Natural killer cell treated with Interleukin-12 subunit alpha and Interleukin-12 subunit beta and Interleukin-15 and Interleukin-18, amount 100 ng/mL, for 72 hours (primary cell): ENCODE measurements at regions not wholly inside any gene's neighbourhood (a gene's known extent, or its start where the extent isn't known, plus 50 kb on each side); places are given as distances from the start of the nearest gene placed in this dataset.

Source experiments
- ATAC-seq, 2 donors: fragments of 150-1000 bp; cut with Tn5 transposase in 1 of 2; sonication (Bioruptor Pico), chemical (Tn5 transposase) in 1 of 2; 2 replicates each; pipeline ENCODE4 v1.10.0; 2021
- DNase-seq: peaks from one replicate; pipeline ENCODE4 v3.0.0; 2022; ENCODE audit warnings: low spot score
- H3K27ac Mint-ChIP-seq, 2 donors: 1 replicate in 1 of 2; 2 replicates in 1 of 2; pipeline ENCODE4 v1.8.0; 2022; ENCODE audit warnings: mixed read lengths in 2 of 2, mild to moderate bottlenecking in 1 of 2, moderate library complexity in 1 of 2
- H3K27me3 Mint-ChIP-seq, 2 donors: 1 replicate in 1 of 2; 2 replicates in 1 of 2; pipeline ENCODE4 v1.8.0; 2022; ENCODE audit warnings: mixed read lengths in 2 of 2
- H3K36me3 Mint-ChIP-seq: one replicate; pipeline ENCODE4 v1.8.0; 2022; ENCODE audit warnings: mixed read lengths
- H3K4me1 Mint-ChIP-seq, 2 donors: 1 replicate in 1 of 2; 2 replicates in 1 of 2; pipeline ENCODE4 v1.8.0; 2022; ENCODE audit warnings: low read depth in 2 of 2, mixed read lengths in 2 of 2, mild to moderate bottlenecking in 1 of 2
- H3K4me3 Mint-ChIP-seq: one replicate; pipeline ENCODE4 v1.8.0; 2022; ENCODE audit warnings: mixed read lengths
- H3K9me3 Mint-ChIP-seq: 2 replicates; pipeline ENCODE4 v1.8.0; 2022; ENCODE audit warnings: mixed read lengths

- no peaks in the 10 kb centered on the region for H3K9me3 Mint-ChIP-seq
- H3K4me3 Mint-ChIP-seq = no peak overlapping the region
- DNase-seq = no peak
- no peaks in the 10 kb centered on the region for H3K4me1 Mint-ChIP-seq
- no peaks in the 10 kb centered on the region for H3K36me3 Mint-ChIP-seq
- ATAC-seq = no peak
- peaks cover 36 to 48% of the 10 kb centered on the region in 2 donors for H3K27me3 Mint-ChIP-seq
- no peak overlapping the region for H3K27ac Mint-ChIP-seq
These were observed 64.8 kb downstream of the CDCA7 start for GRCh38 chr2:173419506-173419905.

GRCh38 chr2:173424886-173425285, 70.2 kb downstream of the CDCA7 start:
- Mint-ChIP-seq H3K36me3 (no peaks in the 10 kb centered on the region), H3K9me3 (no peaks in the 10 kb centered on the region), H3K27ac (no peak overlapping the region), H3K27me3 (peaks cover 29 to 38% of the 10 kb centered on the region in 2 donors), H3K4me3 (no peak overlapping the region), H3K4me1 (no peaks in the 10 kb centered on the region)
- no peak for ATAC-seq
- no peak for DNase-seq

GRCh38 chr2:173427887-173428668, 73.4 kb downstream of the CDCA7 start:
- H3K4me1 Mint-ChIP-seq = no peaks in the 10 kb centered on the region
- H3K9me3 Mint-ChIP-seq = no peaks in the 10 kb centered on the region
- no peak overlapping the region for H3K27ac Mint-ChIP-seq
- no peak overlapping the region for H3K4me3 Mint-ChIP-seq
- no peak for DNase-seq
- H3K36me3 Mint-ChIP-seq = no peaks in the 10 kb centered on the region
- peaks cover 19 to 32% of the 10 kb centered on the region in 2 donors for H3K27me3 Mint-ChIP-seq
- no peak for ATAC-seq

- Mint-ChIP-seq H3K36me3 (no peaks in the 10 kb centered on the region), H3K9me3 (no peaks in the 10 kb centered on the region), H3K27me3 (peaks cover 21 to 58% of the 10 kb centered on the region in 2 donors), H3K4me3 (no peak overlapping the region), H3K27ac (no peak overlapping the region), H3K4me1 (no peaks in the 10 kb centered on the region)
- DNase-seq (no peak), ATAC-seq (no peak)
These were observed 76.5 kb downstream of the CDCA7 start for GRCh38 chr2:173431191-173431590.

- H3K9me3 Mint-ChIP-seq = no peaks in the 10 kb centered on the region
- no peak overlapping the region for H3K4me3 Mint-ChIP-seq
- no peaks in the 10 kb centered on the region for H3K36me3 Mint-ChIP-seq
- ATAC-seq (no peak), DNase-seq (no peak)
- no peaks in the 10 kb centered on the region for H3K4me1 Mint-ChIP-seq
- peaks cover 21 to 55% of the 10 kb centered on the region in 2 donors for H3K27me3 Mint-ChIP-seq
- H3K27ac Mint-ChIP-seq = no peak overlapping the region
These were observed 77.5 kb downstream of the CDCA7 start for GRCh38 chr2:173432049-173432754.

GRCh38 chr2:173434762-173435569, 80.3 kb downstream of the CDCA7 start:
- ATAC-seq (no peak), DNase-seq (no peak)
- no peak overlapping the region for H3K4me3 Mint-ChIP-seq

GRCh38 chr2:173435574-173435973, 80.9 kb downstream of the CDCA7 start:
- H3K27ac Mint-ChIP-seq = no peak overlapping the region
- H3K36me3 Mint-ChIP-seq = no peaks in the 10 kb centered on the region
- no peaks in the 10 kb centered on the region for H3K4me1 Mint-ChIP-seq
- H3K9me3 Mint-ChIP-seq = no peaks in the 10 kb centered on the region
- no peak overlapping the region for H3K4me3 Mint-ChIP-seq
- no peak for DNase-seq
- ATAC-seq = no peak
- H3K27me3 Mint-ChIP-seq = peaks cover 21 to 55% of the 10 kb centered on the region in 2 donors

More at GRCh38 chr2:173434762-173435569, 80.3 kb downstream of the CDCA7 start:
- Mint-ChIP-seq H3K27ac (no peak overlapping the region), H3K9me3 (no peaks in the 10 kb centered on the region), H3K4me1 (no peaks in the 10 kb centered on the region), H3K27me3 (peaks cover 22 to 55% of the 10 kb centered on the region in 2 donors), H3K36me3 (no peaks in the 10 kb centered on the region)

- Mint-ChIP-seq H3K36me3 (no peaks in the 10 kb centered on the region), H3K4me1 (no peaks in the 10 kb centered on the region), H3K9me3 (no peaks in the 10 kb centered on the region), H3K27me3 (peaks cover 22 to 53% of the 10 kb centered on the region in 2 donors), H3K4me3 (no peak overlapping the region), H3K27ac (no peak overlapping the region)
- ATAC-seq (no peak), DNase-seq (no peak)
These were observed 81.4 kb downstream of the CDCA7 start for GRCh38 chr2:173436088-173436487.

- H3K4me1 Mint-ChIP-seq = no peaks in the 10 kb centered on the region
- ATAC-seq (no peak), DNase-seq (no peak)
- no peak overlapping the region for H3K4me3 Mint-ChIP-seq
- no peaks in the 10 kb centered on the region for H3K9me3 Mint-ChIP-seq
- H3K27ac Mint-ChIP-seq = no peak overlapping the region
- peaks cover 15 to 18% of the 10 kb centered on the region in 2 donors for H3K27me3 Mint-ChIP-seq
- H3K36me3 Mint-ChIP-seq = no peaks in the 10 kb centered on the region
These were observed 86.5 kb downstream of the CDCA7 start for GRCh38 chr2:173441222-173441621.

GRCh38 chr2:173442542-173442941, 87.9 kb downstream of the CDCA7 start:
- peaks cover 13 to 14% of the 10 kb centered on the region in 2 donors for H3K27me3 Mint-ChIP-seq
- H3K36me3 Mint-ChIP-seq = no peaks in the 10 kb centered on the region
- H3K27ac Mint-ChIP-seq = no peak overlapping the region
- no peak for DNase-seq
- H3K4me3 Mint-ChIP-seq = no peak overlapping the region
- no peaks in the 10 kb centered on the region for H3K4me1 Mint-ChIP-seq
- no peak for ATAC-seq
- no peaks in the 10 kb centered on the region for H3K9me3 Mint-ChIP-seq

- DNase-seq (no peak), ATAC-seq (no peak)
- Mint-ChIP-seq H3K4me1 (no peaks in the 10 kb centered on the region), H3K36me3 (no peaks in the 10 kb centered on the region), H3K27me3 (peaks cover 14 to 16% of the 10 kb centered on the region in 2 donors), H3K4me3 (no peak overlapping the region), H3K9me3 (no peaks in the 10 kb centered on the region), H3K27ac (no peak overlapping the region)
These were observed 92.0 kb downstream of the CDCA7 start for GRCh38 chr2:173446722-173447121.

GRCh38 chr2:173448938-173449471, 94.3 kb downstream of the CDCA7 start:
- H3K27ac Mint-ChIP-seq = no peak overlapping the region
- H3K9me3 Mint-ChIP-seq = no peaks in the 10 kb centered on the region
- ATAC-seq = peak; percentile 72 to 76
- H3K27me3 Mint-ChIP-seq = peaks cover 15 to 32% of the 10 kb centered on the region in 2 donors
- peak; percentile 67 for DNase-seq
- no peaks in the 10 kb centered on the region for H3K36me3 Mint-ChIP-seq
- peak overlapping the region; percentile 55 for H3K4me3 Mint-ChIP-seq
- no peaks in the 10 kb centered on the region for H3K4me1 Mint-ChIP-seq

- Mint-ChIP-seq H3K36me3 (no peaks in the 10 kb centered on the region), H3K4me1 (no peaks in the 10 kb centered on the region), H3K4me3 (no peak overlapping the region), H3K9me3 (no peaks in the 10 kb centered on the region), H3K27ac (no peak overlapping the region), H3K27me3 (peaks cover 23 to 48% of the 10 kb centered on the region in 2 donors)
- no peak for ATAC-seq
- no peak for DNase-seq
These were observed 96.4 kb downstream of the CDCA7 start for GRCh38 chr2:173451118-173451517.
